MM.1S (cell line): ENCODE measurements at regions not wholly inside any gene's neighbourhood (a gene's known extent, or its start where the extent isn't known, plus 50 kb on each side); places are given as distances from the start of the nearest gene placed in this dataset.

Experiments
- DNase-seq: peaks from one replicate; pipeline ENCODE4 v3.0.0-alpha.2; 2015
- H2AFZ ChIP-seq: fragments of 300-600 bp; sonication (generic); 2 replicates; pipeline ENCODE4 v1.6.0; 2016; ENCODE audit warnings: antibody characterized with exemption, low read length
- H3F3A ChIP-seq: fragments of 300-600 bp; sonication (generic); 2 replicates; pipeline ENCODE4 v1.6.1; 2016; ENCODE audit warnings: mild to moderate bottlenecking, antibody characterized with exemption, low read length, moderate library complexity, mixed read lengths; ENCODE audit not compliant: insufficient read depth
- H3K27ac ChIP-seq: fragments of 300-600 bp; sonication (generic); 2 replicates; pipeline ENCODE4 v1.5.1; 2016; ENCODE audit warnings: mild to moderate bottlenecking, low read length
- H3K27me3 ChIP-seq: fragments of 300-600 bp; sonication (generic); replicated peaks from 2 replicates; pipeline ENCODE4 v1.6.0; 2016; ENCODE audit warnings: low read length; ENCODE audit not compliant: insufficient read depth
- H3K36me3 ChIP-seq: fragments of 300-600 bp; sonication (generic); replicated peaks from 2 replicates; pipeline ENCODE4 v1.6.1; 2016; ENCODE audit warnings: mild to moderate bottlenecking, low read length, mixed read lengths; ENCODE audit not compliant: insufficient read depth
- H3K4me1 ChIP-seq: fragments of 300-600 bp; sonication (generic); 2 replicates; pipeline ENCODE4 v1.6.1; 2016; ENCODE audit warnings: low read length, mixed read lengths
- H3K4me2 ChIP-seq: fragments of 300-600 bp; sonication (generic); 2 replicates; pipeline ENCODE4 v1.6.0; 2016; ENCODE audit warnings: low read depth, low read length
- H3K4me3 ChIP-seq: fragments of 300-600 bp; sonication (generic); 2 replicates; pipeline ENCODE4 v1.5.1; 2016; ENCODE audit warnings: low read length, mixed read lengths
- H3K79me2 ChIP-seq: fragments of 300-600 bp; sonication (generic); 2 replicates; pipeline ENCODE4 v1.6.1; 2016; ENCODE audit warnings: mixed run types, low read length, mixed read lengths
- H3K9ac ChIP-seq: fragments of 300-600 bp; sonication (generic); 2 replicates; pipeline ENCODE4 v1.6.1; 2016; ENCODE audit warnings: low read length, mixed read lengths
- H3K9me2 ChIP-seq: fragments of 300-600 bp; sonication (generic); replicated peaks from 2 replicates; pipeline ENCODE4 v1.6.1; 2016; ENCODE audit warnings: mild to moderate bottlenecking, low read length, mixed read lengths; ENCODE audit not compliant: insufficient read depth
- H3K9me3 ChIP-seq: fragments of 300-600 bp; sonication (generic); replicated peaks from 2 replicates; pipeline ENCODE4 v1.6.1; 2016; ENCODE audit warnings: mild to moderate bottlenecking, low read length, mixed read lengths; ENCODE audit not compliant: insufficient read depth
- H4K20me1 ChIP-seq: fragments of 300-600 bp; sonication (generic); 2 replicates; pipeline ENCODE4 v1.6.1; 2016; ENCODE audit warnings: mild to moderate bottlenecking, low read length, moderate library complexity, mixed read lengths; ENCODE audit not compliant: insufficient read depth
- EZH2 ChIP-seq: fragments of 300-600 bp; sonication (generic); optimal IDR thresholded peaks from 2 replicates; pipeline ENCODE3; 2017; ENCODE audit warnings: low read depth, mild to moderate bottlenecking, antibody characterized with exemption, low read length, mixed read lengths
- EZH2phosphoT487 ChIP-seq: fragments of 300-600 bp; sonication (generic); IDR thresholded peaks from 2 replicates; pipeline ENCODE4 v1.6.1; 2018; ENCODE audit warnings: antibody characterized with exemption, low read length
- TF ChIP-seq, protein P1 (sequence below): fragments of 300-600 bp; sonication (generic); IDR thresholded peaks from 2 replicates; pipeline ENCODE4 v1.5.1; 2016; ENCODE audit warnings: antibody characterized with exemption, low read length, mixed read lengths

DNA sequence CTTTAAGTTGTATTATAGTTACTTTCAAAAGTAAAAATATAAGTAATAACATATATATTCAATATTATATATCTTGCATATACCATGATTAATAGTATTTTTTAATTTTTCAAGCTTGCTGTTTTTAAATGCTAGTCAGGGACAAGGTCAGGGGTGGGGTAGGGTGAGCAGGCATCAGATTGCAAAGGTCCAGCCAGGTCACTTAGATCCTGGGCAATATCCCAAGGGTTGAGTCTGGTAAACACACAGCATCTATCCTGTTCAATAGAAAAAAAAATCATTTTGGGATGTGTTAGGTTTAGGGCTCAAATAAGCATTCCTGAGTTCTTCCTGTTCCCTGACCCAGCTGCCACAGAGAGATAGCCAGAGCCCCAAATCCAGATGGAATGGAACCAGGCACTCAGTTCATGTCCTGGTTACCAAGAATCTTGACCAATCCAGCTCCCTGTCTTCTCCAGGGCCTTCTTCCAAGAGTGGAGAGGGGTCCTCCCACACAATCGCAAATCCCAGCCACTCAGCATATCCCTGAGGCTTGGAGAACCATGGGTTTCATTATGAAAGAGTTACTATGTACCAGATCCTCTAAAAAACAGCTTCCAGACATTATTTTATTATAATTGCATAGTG lies 134.9 kb upstream of the TOP1 start:
- no peaks in the 10 kb centered on the region for H3K4me1 ChIP-seq
- no peaks in the 10 kb centered on the region for H3K9me2 ChIP-seq
- no peaks in the 10 kb centered on the region for H3K27me3 ChIP-seq
- no peaks in the 10 kb centered on the region for H3K79me2 ChIP-seq
- no peaks in the 10 kb centered on the region for H3K9me3 ChIP-seq
- H3K9ac ChIP-seq, result no peak overlapping the region
- H3K4me3 ChIP-seq, result no peak overlapping the region
- TF ChIP-seq EZH2 (no peak), EZH2phosphoT487 (no peak)
- TF ChIP-seq, protein P1, sequence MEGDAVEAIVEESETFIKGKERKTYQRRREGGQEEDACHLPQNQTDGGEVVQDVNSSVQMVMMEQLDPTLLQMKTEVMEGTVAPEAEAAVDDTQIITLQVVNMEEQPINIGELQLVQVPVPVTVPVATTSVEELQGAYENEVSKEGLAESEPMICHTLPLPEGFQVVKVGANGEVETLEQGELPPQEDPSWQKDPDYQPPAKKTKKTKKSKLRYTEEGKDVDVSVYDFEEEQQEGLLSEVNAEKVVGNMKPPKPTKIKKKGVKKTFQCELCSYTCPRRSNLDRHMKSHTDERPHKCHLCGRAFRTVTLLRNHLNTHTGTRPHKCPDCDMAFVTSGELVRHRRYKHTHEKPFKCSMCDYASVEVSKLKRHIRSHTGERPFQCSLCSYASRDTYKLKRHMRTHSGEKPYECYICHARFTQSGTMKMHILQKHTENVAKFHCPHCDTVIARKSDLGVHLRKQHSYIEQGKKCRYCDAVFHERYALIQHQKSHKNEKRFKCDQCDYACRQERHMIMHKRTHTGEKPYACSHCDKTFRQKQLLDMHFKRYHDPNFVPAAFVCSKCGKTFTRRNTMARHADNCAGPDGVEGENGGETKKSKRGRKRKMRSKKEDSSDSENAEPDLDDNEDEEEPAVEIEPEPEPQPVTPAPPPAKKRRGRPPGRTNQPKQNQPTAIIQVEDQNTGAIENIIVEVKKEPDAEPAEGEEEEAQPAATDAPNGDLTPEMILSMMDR, result no peak
- H3K36me3 ChIP-seq, result no peaks in the 10 kb centered on the region
- no peak overlapping the region for H2AFZ ChIP-seq
- no peak for DNase-seq
- no peak overlapping the region for H3K27ac ChIP-seq
- no peaks in the 10 kb centered on the region for H4K20me1 ChIP-seq
- H3K4me2 ChIP-seq, result no peak overlapping the region
- no peaks in the 10 kb centered on the region for H3F3A ChIP-seq

DNA sequence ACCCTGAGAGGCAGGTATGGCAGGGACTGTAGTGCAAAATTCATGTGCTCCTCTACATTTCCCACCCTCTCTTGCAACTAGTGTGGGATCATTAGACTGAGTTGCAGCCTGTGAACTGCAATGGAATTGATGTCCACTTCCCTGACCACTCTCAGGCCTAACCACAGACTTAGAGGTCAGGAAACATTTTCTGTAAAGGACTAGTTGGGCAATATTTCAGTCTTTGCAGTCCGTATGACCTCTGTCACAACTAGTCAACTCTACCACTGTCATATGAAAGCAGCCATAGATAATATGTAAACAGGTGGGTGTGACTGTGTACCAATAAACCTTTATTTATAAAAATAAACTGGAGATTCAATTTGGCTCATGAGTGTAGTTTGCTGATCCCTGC lies 134.4 kb upstream of the TOP1 start:
- H3K9ac ChIP-seq, result no peak overlapping the region
- H3K9me2 ChIP-seq, result no peaks in the 10 kb centered on the region
- no peaks in the 10 kb centered on the region for H3F3A ChIP-seq
- TF ChIP-seq, protein P1, result no peak
- no peak for TF ChIP-seq EZH2
- TF ChIP-seq EZH2phosphoT487, result no peak
- H3K79me2 ChIP-seq, result no peaks in the 10 kb centered on the region
- DNase-seq, result no peak
- H3K27ac ChIP-seq, result no peak overlapping the region
- H4K20me1 ChIP-seq, result no peaks in the 10 kb centered on the region
- no peak overlapping the region for H2AFZ ChIP-seq
- no peaks in the 10 kb centered on the region for H3K9me3 ChIP-seq
- no peaks in the 10 kb centered on the region for H3K36me3 ChIP-seq
- H3K4me1 ChIP-seq, result no peaks in the 10 kb centered on the region
- no peaks in the 10 kb centered on the region for H3K27me3 ChIP-seq
- no peak overlapping the region for H3K4me2 ChIP-seq
- no peak overlapping the region for H3K4me3 ChIP-seq

DNA sequence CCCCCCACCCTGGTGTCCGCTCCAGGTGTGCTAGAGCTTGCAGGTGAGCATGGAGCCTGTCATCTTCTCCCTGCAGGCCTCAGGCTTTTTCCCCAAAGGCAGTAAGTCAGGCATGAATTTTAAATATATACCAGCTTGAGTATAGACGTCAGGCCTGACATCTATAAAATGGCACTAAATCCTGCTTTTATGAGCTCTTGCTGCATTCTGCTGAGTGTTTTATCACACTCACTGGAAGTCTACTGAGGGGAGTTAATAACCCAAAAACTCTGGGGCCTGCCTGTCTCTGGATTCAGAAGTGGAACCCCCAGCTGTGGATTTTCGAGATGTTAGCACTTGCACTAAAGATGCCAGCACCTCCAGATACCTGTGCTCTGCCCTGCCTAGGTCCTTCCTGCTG lies 133.4 kb upstream of the TOP1 start:
- Histone ChIP-seq H4K20me1 (no peaks in the 10 kb centered on the region), H3K27ac (no peak overlapping the region), H3K9me3 (no peaks in the 10 kb centered on the region), H3F3A (no peaks in the 10 kb centered on the region), H3K79me2 (no peaks in the 10 kb centered on the region), H3K27me3 (no peaks in the 10 kb centered on the region), H3K4me2 (no peak overlapping the region), H3K9ac (no peak overlapping the region), H3K4me1 (no peaks in the 10 kb centered on the region), H3K36me3 (no peaks in the 10 kb centered on the region), H2AFZ (no peak overlapping the region), H3K9me2 (no peaks in the 10 kb centered on the region), H3K4me3 (no peak overlapping the region)
- DNase-seq, result no peak
- TF ChIP-seq EZH2phosphoT487, result no peak
- no peak for TF ChIP-seq EZH2
- TF ChIP-seq, protein P1, result no peak
